Lower lobe of right lung (tissue), 2 donors: ENCODE measurements at regions not wholly inside any gene's neighbourhood (a gene's known extent, or its start where the extent isn't known, plus 50 kb on each side); places are given as distances from the start of the nearest gene placed in this dataset.

Experiments
- ATAC-seq, 2 donors: fragments of 200-7000 bp; cut with Tn5 transposase; one replicate each; pipeline ENCODE4 v1.9.1; 2020 to 2022; ENCODE audit warnings: mild to moderate bottlenecking in 2 of 2, moderate library complexity in 2 of 2
- DNase-seq: peaks from one replicate; pipeline ENCODE4 v3.0.0-alpha.2; 2020
- H3K27ac ChIP-seq: fragments of 200-600 bp; one replicate; pipeline ENCODE4 v1.8.0; 2022
- H3K27me3 ChIP-seq: fragments of 200-600 bp; one replicate; pipeline ENCODE4 v1.8.0; 2022; ENCODE audit warnings: low read depth
- H3K36me3 ChIP-seq: fragments of 200-600 bp; one replicate; pipeline ENCODE4 v1.8.0; 2022; ENCODE audit warnings: mild to moderate bottlenecking
- H3K4me1 ChIP-seq: fragments of 200-600 bp; one replicate; pipeline ENCODE4 v1.8.0; 2022
- H3K4me3 ChIP-seq: fragments of 200-600 bp; one replicate; pipeline ENCODE4 v1.8.0; 2022; ENCODE audit warnings: mild to moderate bottlenecking
- H3K9me3 ChIP-seq: fragments of 200-600 bp; one replicate; pipeline ENCODE4 v1.8.0; 2022
- intact Hi-C: fragments of 100-400 bp; cut with DNase I; formaldehyde crosslinking; loops from one replicate; pipeline ENCODE4 v1.11.0; 2022
- TF ChIP-seq, protein P1 (sequence below): fragments of 200-600 bp; IDR thresholded peaks from one replicate; pipeline ENCODE4 v1.8.0; 2022; ENCODE audit warnings: antibody characterized with exemption, mild to moderate bottlenecking
- donor health status: DM: no; HTN: yes; CAD: no; lungs with severe emphysema.

GRCh38 chr14:48738186-48738925 lies 847.8 kb downstream of the RPS29 start:
- H3K36me3 ChIP-seq, result no peaks in the 10 kb centered on the region
- intact Hi-C loops, result no loop called here
- no peaks in the 10 kb centered on the region for H3K27me3 ChIP-seq
- ATAC-seq (no peak), DNase-seq (no peak)
- no peaks in the 10 kb centered on the region for H3K4me1 ChIP-seq
- H3K27ac ChIP-seq, result no peak overlapping the region
- TF ChIP-seq, protein P1, sequence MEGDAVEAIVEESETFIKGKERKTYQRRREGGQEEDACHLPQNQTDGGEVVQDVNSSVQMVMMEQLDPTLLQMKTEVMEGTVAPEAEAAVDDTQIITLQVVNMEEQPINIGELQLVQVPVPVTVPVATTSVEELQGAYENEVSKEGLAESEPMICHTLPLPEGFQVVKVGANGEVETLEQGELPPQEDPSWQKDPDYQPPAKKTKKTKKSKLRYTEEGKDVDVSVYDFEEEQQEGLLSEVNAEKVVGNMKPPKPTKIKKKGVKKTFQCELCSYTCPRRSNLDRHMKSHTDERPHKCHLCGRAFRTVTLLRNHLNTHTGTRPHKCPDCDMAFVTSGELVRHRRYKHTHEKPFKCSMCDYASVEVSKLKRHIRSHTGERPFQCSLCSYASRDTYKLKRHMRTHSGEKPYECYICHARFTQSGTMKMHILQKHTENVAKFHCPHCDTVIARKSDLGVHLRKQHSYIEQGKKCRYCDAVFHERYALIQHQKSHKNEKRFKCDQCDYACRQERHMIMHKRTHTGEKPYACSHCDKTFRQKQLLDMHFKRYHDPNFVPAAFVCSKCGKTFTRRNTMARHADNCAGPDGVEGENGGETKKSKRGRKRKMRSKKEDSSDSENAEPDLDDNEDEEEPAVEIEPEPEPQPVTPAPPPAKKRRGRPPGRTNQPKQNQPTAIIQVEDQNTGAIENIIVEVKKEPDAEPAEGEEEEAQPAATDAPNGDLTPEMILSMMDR, result no peak
- no peak overlapping the region for H3K4me3 ChIP-seq
- H3K9me3 ChIP-seq, result no peaks in the 10 kb centered on the region

GRCh38 chr14:48735607-48736006 lies 850.6 kb downstream of the RPS29 start:
- H3K27ac ChIP-seq, result no peak overlapping the region
- no peaks in the 10 kb centered on the region for H3K9me3 ChIP-seq
- no peak for ATAC-seq
- H3K4me1 ChIP-seq, result no peaks in the 10 kb centered on the region
- intact Hi-C loops, result no loop called here
- H3K27me3 ChIP-seq, result no peaks in the 10 kb centered on the region
- DNase-seq, result no peak
- H3K36me3 ChIP-seq, result no peaks in the 10 kb centered on the region
- TF ChIP-seq, protein P1, result no peak
- H3K4me3 ChIP-seq, result no peak overlapping the region

DNA sequence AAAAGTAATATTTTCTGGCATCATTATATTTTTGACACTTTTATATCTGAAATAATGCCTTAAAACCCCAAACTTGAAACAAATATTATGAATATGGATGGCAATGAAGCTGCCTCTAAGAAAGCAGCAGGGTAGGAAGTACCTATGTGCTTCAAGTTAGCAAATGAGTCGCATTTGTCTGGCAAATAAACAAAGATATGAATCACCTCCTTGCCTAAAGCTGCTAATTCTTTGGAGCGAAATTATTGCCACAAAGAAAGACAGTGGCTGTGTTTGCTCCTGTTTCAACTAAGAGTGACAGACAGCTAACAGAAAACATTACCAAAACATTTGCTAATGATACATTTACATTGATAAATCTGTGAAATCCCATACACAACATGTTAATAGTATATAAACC lies 854.9 kb downstream of the RPS29 start:
- Histone ChIP-seq H3K4me3 (no peak overlapping the region), H3K9me3 (no peaks in the 10 kb centered on the region), H3K4me1 (no peaks in the 10 kb centered on the region), H3K27ac (no peak overlapping the region), H3K27me3 (no peaks in the 10 kb centered on the region), H3K36me3 (no peaks in the 10 kb centered on the region)
- no peak for DNase-seq
- TF ChIP-seq, protein P1, result no peak
- ATAC-seq, result no peak
- intact Hi-C loops, result no loop called here

GRCh38 chr14:48726080-48726642 lies 860.0 kb downstream of the RPS29 start:
- Histone ChIP-seq H3K4me1 (no peaks in the 10 kb centered on the region), H3K36me3 (no peaks in the 10 kb centered on the region), H3K4me3 (no peak overlapping the region), H3K27me3 (no peaks in the 10 kb centered on the region), H3K9me3 (no peaks in the 10 kb centered on the region), H3K27ac (no peak overlapping the region)
- no peak for ATAC-seq
- intact Hi-C loops, result no loop called here
- DNase-seq, result no peak
- TF ChIP-seq, protein P1, result no peak

- intact Hi-C loops, result no loop called here
- DNase-seq (no peak), ATAC-seq (no peak)
- no peak overlapping the region for H3K4me3 ChIP-seq
- no peaks in the 10 kb centered on the region for H3K36me3 ChIP-seq
- H3K4me1 ChIP-seq, result no peaks in the 10 kb centered on the region
- H3K27me3 ChIP-seq, result no peaks in the 10 kb centered on the region
- TF ChIP-seq, protein P1, result no peak
- H3K27ac ChIP-seq, result no peak overlapping the region
- no peaks in the 10 kb centered on the region for H3K9me3 ChIP-seq
Observed at GRCh38 chr14:48725051-48725734, 861.0 kb downstream of the RPS29 start.
